Uterus (tissue), 2 donors: ENCODE measurements at regions not wholly inside any gene's neighbourhood (a gene's known extent, or its start where the extent isn't known, plus 50 kb on each side); places are given as distances from the start of the nearest gene placed in this dataset.

Experiments
- CTCF ChIP-seq, 4 experiments: fragments of 200-600 bp in 2 of 4; fragments of 450-650 bp in 2 of 4; sonication (generic) in 2 of 4; IDR thresholded peaks; one replicate each; pipeline ENCODE4 v1.5.1; 2016 to 2019; ENCODE audit warnings: antibody characterized with exemption in 4 of 4, mild to moderate bottlenecking in 2 of 4, moderate library complexity in 1 of 4
- POLR2A ChIP-seq, 2 donors: fragments of 450-650 bp; IDR thresholded peaks; one replicate each; pipeline ENCODE4 v1.6.1; 2016; ENCODE audit warnings: antibody characterized with exemption in 2 of 2, mild to moderate bottlenecking in 1 of 2, moderate library complexity in 1 of 2

- TF ChIP-seq POLR2A (IDR thresholded peaks at IDR 0.05) (no peak), CTCF (IDR thresholded peaks at IDR 0.05) (no peak)
Observed at GRCh38 chr12:107331912-107332311, 238.6 kb upstream of the CRY1 start.
